Brain pericyte (primary cell): ENCODE measurements at regions not wholly inside any gene's neighbourhood (a gene's known extent, or its start where the extent isn't known, plus 50 kb on each side); places are given as distances from the start of the nearest gene placed in this dataset.

Source experiments
- DNase-seq: peaks from one replicate; pipeline ENCODE4 v3.0.0-alpha.2; 2012; ENCODE audit warnings: low read depth, low spot score

DNA sequence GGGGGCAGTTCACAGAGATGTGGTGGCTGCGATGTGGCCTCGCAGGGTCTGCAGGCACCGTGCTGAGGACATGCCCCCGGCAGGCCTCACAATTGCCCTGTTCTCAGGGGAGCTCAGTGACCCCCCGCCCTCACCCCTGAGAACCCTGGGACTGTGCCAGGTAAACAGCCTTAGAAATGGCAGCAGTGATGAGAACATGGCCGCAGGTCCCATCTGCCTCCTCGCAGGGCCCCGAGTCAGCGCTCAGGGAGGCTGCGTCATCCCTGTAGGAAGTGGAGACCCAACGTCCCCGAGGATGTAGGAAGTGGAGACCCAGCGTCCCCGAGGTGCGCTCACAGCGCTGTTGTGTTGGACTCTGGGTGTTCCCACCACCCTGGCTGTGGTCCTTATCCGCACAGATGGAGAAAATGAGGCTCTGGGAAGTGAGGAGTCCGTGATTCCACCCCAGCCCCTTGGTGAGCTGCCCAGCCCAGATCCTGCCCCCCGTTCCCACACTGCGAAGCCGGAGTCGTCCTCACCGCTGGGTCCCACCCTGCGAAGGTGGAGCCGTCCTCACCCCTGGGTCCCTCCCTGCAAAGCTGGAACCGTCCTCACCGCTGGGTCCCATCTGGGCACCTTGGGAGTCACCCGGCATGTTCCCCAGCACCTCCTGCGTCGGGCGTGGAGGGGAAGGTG lies 1086.8 kb downstream of the BRD1 start:
- DNase-seq: no peak

DNA sequence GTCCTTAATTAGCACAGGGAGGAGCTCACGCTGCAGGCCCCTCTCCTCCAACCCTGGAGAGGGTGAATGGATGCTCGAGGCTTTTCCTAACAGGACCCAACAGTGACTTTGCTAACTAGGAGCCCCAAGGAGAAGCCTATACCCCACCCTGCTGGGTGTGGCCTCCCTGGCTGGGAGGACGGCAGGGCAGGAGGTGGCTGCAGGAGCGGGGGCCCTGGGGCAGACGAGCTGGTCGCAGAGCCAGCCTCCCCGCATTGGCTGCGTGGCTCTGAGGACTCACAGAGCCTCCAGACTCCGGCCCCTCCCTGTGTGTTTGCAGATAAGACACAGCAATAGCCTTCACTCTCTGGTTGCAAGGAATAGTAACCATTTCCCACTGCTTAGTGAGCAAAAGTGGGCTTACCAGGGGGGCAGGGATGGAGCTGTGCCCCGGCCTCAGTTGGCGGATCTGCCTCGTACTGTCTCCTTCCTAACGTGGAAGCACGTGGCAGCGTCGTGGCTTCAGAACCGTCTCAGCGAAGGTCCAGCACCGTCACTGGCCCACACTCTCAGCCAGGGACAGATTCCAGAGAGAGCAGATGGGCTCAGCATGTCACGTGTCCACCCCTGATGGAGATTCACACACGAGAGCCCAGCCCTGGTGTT lies 1087.5 kb downstream of the BRD1 start:
- no peak for DNase-seq

DNA sequence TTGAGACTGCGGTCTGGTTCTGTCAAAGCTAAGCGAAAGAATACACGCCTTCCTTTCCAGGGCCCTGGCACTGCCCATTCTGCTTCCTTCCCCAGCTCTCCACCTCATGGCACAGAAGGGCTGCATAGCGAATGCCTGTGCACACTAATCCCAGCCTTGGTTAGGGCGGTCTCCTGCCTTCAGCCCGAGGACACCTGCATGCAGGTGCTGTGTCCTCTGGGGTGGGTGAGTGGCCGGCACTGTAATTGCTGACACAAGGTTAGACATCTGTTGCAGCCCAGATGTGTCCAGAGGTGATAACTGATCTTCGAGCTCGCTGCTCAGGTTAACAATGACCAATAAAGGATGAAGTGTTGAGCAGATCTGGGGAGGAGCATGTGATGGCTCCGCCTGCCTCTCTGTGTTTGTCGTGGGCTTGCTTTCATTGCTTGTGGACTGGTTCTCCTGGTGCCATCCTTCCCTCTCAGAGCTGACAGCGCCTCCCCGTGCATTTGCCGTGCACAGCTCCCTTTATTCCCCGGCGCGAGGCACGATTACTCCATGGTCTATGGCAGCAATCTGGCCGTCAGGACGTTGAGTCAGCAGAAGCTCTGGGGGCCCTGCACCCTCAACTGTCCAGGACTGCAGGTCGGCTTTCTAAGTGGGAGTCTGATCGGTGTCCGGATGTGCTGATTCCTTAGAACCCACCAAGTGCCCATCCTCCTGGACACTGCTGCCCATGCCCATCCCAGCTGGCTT lies 1088.2 kb downstream of the BRD1 start:
- DNase-seq: no peak

- DNase-seq: no peak
These were observed 1089.3 kb downstream of the BRD1 start for GRCh38 chr22:48738204-48738980.

- DNase-seq: no peak
These were observed 1090.0 kb downstream of the BRD1 start for GRCh38 chr22:48737461-48738203.

GRCh38 chr22:48736593-48737460 lies 1090.8 kb downstream of the BRD1 start:
- DNase-seq: no peak

- no peak for DNase-seq
These were observed 1092.7 kb downstream of the BRD1 start for GRCh38 chr22:48734961-48735360.

DNA sequence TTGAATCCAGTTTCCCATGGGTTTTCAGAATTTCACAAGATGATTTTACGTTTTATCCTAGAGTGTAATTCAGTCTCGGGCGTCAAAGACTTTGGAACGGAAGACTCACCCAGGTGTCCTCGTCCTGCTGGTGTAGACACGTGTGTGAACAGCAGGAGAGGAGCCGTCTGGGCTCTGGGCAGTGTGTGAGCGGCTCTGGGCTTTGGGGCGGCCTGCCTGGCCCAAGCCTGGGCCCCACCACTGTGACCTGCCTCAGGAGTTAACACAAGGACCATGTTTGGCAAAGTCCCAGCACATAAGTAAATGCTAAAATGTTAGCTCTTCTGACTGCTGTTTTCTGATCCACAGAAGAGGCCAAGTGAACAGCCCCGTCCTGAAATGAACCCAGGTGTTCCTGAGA lies 1093.3 kb downstream of the BRD1 start:
- no peak for DNase-seq

GRCh38 chr22:48729499-48730171 lies 1098.0 kb downstream of the BRD1 start:
- no peak for DNase-seq

DNA sequence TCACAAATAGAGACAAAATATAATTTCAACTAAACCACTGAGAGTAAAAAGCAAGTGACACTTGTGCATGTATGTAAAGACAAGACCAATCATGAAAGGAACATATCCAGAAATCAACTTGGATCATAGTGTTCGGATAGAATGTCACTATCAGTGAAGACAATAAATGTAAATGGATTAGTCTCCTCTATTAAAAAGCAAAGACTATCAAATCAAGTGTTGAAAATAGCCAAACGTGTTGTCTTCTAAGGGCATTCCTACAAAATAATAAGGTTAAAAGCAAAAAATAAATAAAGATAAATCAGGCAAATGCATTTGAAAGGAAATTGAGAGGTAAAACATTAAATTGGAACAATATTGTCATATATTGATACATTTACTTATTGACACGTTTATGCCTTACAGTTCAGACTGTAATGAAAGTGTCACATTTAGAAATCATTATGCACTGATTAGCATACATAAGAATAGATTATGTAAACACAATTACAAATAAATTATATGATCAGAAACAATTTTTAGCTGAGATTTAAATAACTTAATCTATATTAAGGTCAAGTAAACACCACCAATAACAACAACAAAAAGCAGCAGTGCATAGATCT lies 1100.1 kb downstream of the BRD1 start:
- DNase-seq: no peak

- DNase-seq: no peak
These were observed 1102.8 kb downstream of the BRD1 start for GRCh38 chr22:48724899-48725298.

GRCh38 chr22:48722661-48723060 lies 1105.0 kb downstream of the BRD1 start:
- no peak for DNase-seq

DNA sequence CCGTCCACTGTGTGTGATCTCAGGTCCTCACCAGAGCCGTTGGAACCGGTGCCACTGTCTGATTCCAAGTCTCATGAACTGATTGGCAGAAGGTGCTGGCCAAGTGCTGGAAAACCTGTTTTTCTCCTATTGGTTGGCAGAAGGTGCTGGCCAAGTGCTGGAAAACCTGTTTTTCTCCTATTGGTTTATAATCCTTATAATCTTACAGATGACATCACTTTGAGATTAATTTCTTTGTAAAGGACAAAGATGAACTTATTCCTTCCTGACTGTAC lies 1106.3 kb downstream of the BRD1 start:
- no peak for DNase-seq

GRCh38 chr22:48720662-48721394 lies 1106.8 kb downstream of the BRD1 start:
- DNase-seq: no peak

DNA sequence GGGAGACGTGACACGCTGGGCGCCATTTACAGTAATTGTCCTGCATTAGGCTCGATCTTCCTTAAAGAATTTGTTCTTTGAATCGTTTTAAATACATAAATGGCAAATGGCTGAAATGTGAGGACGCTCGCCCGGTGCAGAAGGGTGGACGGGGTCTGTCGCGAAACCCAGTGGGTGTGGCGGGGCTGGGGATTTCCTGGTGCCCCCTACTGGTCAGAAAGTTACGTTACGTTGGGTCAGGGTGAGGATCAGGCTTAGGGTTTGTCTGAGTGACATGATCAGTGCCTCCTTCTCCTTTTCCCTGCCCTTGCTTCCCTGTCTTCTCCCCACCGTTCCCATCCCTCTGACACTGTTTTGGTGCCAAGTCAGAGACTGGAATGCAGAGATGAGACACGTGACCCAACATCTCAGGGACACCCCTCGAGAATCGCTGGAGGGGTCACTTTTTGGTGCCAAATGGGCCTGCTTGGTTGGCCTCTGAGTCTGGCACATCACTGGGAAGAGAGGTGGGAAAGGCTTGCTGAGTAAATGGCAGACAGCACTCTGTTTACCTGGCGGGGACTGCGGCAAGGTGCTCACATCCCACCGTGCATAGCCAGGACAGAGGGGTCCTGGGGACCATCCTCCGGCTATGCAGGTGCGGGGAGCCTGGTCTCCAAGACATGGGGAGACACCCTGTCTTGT lies 1107.6 kb downstream of the BRD1 start:
- no peak for DNase-seq

GRCh38 chr22:48718818-48719500 lies 1108.7 kb downstream of the BRD1 start:
- no peak for DNase-seq

GRCh38 chr22:48717883-48718817 lies 1109.5 kb downstream of the BRD1 start:
- no peak for DNase-seq
